DND-41 (cell line): ENCODE measurements at regions not wholly inside any gene's neighbourhood (a gene's known extent, or its start where the extent isn't known, plus 50 kb on each side); places are given as distances from the start of the nearest gene placed in this dataset.

Experiments used
- ATAC-seq: fragments of 200-7000 bp; cut with Tn5 transposase; 3 replicates; pipeline ENCODE4 v1.9.1; 2021; ENCODE audit warnings: low read depth; ENCODE audit not compliant: insufficient read depth
- DNase-seq: peaks from one replicate; pipeline ENCODE4 v3.0.0-alpha.2; 2020
- H2AFZ ChIP-seq: 2 replicates; pipeline ENCODE4 v1.6.0; 2012; ENCODE audit warnings: low read depth, low read length
- H3K27ac ChIP-seq: 2 replicates; pipeline ENCODE4 v1.5.1; 2012; ENCODE audit warnings: low read length, inconsistent platforms
- H3K27me3 ChIP-seq: fragments of 200-600 bp; sonication (generic); 2 replicates; pipeline ENCODE4 v1.6.0; 2012; ENCODE audit warnings: low read length, mild to moderate bottlenecking, inconsistent platforms; ENCODE audit not compliant: insufficient read depth, poor library complexity
- H3K36me3 ChIP-seq: 2 replicates; pipeline ENCODE4 v1.5.1; 2012; ENCODE audit warnings: low read length, inconsistent platforms; ENCODE audit not compliant: insufficient read depth
- H3K4me1 ChIP-seq: 2 replicates; pipeline ENCODE4 v1.5.1; 2012; ENCODE audit warnings: mild to moderate bottlenecking, low read length; ENCODE audit not compliant: insufficient read depth
- H3K4me2 ChIP-seq: 2 replicates; pipeline ENCODE4 v1.6.0; 2012; ENCODE audit warnings: mild to moderate bottlenecking, moderate library complexity, low read length, inconsistent platforms; ENCODE audit not compliant: insufficient read depth
- H3K4me3 ChIP-seq, 2 experiments: fragments of 200-600 bp in 1 of 2; shearing (Covaris generic) in 1 of 2; 2 replicates each; pipeline ENCODE4 v1.5.1; 2012 to 2016; ENCODE audit warnings: inconsistent platforms in 2 of 2, low read length in 2 of 2, mild to moderate bottlenecking in 2 of 2, low read depth in 1 of 2, moderate library complexity in 1 of 2
- H3K79me2 ChIP-seq: 2 replicates; pipeline ENCODE4 v1.6.0; 2012; ENCODE audit warnings: low read length, inconsistent platforms; ENCODE audit not compliant: insufficient read depth
- H3K9ac ChIP-seq: 2 replicates; pipeline ENCODE4 v1.6.0; 2012; ENCODE audit warnings: low read depth, mild to moderate bottlenecking, inconsistent platforms, low read length, moderate library complexity
- H3K9me3 ChIP-seq: 2 replicates; pipeline ENCODE4 v1.5.1; 2012; ENCODE audit warnings: low read length, moderate library complexity, mild to moderate bottlenecking, inconsistent platforms; ENCODE audit not compliant: insufficient read depth, severe bottlenecking
- H4K20me1 ChIP-seq: 2 replicates; pipeline ENCODE4 v1.6.0; 2012; ENCODE audit warnings: low read length; ENCODE audit not compliant: insufficient read depth
- EZH2 ChIP-seq: IDR thresholded peaks from 3 replicates; pipeline ENCODE4 v1.6.1; 2012; ENCODE audit warnings: borderline replicate concordance, low read depth, mild to moderate bottlenecking, moderate library complexity, low read length, inconsistent platforms; ENCODE audit not compliant: severe bottlenecking
- TF ChIP-seq, protein P1 (sequence below): IDR thresholded peaks from 2 replicates; pipeline ENCODE4 v1.5.1; 2012; ENCODE audit warnings: borderline replicate concordance, low read length, moderate library complexity, mild to moderate bottlenecking; ENCODE audit not compliant: poor library complexity, severe bottlenecking; ENCODE audit errors: extremely low read depth

DNA sequence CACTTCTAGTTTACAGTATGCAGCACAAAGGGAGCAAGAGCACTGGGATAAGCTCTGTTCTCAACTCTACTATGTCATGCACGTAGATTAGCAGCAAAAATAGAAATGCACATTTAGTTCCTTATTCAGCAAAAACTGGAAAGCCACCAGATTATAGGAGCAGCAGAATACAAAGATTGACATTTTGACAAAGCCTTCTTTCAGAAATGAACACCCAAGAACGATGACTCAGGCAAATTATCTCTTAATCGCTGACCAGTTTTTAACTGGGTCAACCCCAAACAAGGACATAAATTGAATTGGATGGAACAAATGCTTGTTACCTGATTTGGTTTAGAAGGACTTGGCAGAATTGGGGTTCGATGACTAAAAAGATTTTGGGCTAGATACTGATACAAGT, 775.3 kb upstream of the HS3ST1 start:
- Histone ChIP-seq H3K4me1 (no peaks in the 10 kb centered on the region), H3K79me2 (no peaks in the 10 kb centered on the region), H4K20me1 (no peaks in the 10 kb centered on the region), H3K4me3 (no peak overlapping the region), H3K27me3 (no peaks in the 10 kb centered on the region), H3K36me3 (no peaks in the 10 kb centered on the region), H2AFZ (no peak overlapping the region), H3K27ac (no peak overlapping the region), H3K9ac (no peak overlapping the region), H3K4me2 (no peak overlapping the region), H3K9me3 (no peaks in the 10 kb centered on the region)
- no peak for TF ChIP-seq EZH2
- TF ChIP-seq, protein P1, sequence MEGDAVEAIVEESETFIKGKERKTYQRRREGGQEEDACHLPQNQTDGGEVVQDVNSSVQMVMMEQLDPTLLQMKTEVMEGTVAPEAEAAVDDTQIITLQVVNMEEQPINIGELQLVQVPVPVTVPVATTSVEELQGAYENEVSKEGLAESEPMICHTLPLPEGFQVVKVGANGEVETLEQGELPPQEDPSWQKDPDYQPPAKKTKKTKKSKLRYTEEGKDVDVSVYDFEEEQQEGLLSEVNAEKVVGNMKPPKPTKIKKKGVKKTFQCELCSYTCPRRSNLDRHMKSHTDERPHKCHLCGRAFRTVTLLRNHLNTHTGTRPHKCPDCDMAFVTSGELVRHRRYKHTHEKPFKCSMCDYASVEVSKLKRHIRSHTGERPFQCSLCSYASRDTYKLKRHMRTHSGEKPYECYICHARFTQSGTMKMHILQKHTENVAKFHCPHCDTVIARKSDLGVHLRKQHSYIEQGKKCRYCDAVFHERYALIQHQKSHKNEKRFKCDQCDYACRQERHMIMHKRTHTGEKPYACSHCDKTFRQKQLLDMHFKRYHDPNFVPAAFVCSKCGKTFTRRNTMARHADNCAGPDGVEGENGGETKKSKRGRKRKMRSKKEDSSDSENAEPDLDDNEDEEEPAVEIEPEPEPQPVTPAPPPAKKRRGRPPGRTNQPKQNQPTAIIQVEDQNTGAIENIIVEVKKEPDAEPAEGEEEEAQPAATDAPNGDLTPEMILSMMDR, result no peak
- DNase-seq (no peak), ATAC-seq (no peak)

DNA sequence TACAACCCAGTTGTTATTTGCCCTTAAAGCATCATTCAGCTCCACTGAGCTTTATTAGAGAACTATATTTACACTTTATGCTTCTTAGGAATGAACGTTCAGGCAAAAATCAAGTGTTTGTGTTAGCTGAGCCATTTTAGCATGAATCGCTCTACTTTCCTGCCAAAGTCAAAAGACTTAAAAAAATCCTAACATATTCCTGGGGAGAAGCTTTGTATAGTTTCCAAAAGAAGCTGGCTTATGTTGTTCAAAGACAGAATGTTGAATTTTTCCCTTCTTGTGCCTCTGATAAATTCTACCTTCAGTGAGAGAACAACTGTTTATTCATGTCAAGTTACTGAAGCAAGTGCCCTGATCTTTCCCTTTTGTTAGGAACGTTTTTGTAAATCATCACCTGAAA, 771.5 kb upstream of the HS3ST1 start:
- Histone ChIP-seq H3K79me2 (no peaks in the 10 kb centered on the region), H3K4me2 (no peak overlapping the region), H2AFZ (no peak overlapping the region), H3K9ac (no peak overlapping the region), H4K20me1 (no peaks in the 10 kb centered on the region), H3K27me3 (no peaks in the 10 kb centered on the region), H3K27ac (no peak overlapping the region), H3K4me3 (no peak overlapping the region), H3K4me1 (no peaks in the 10 kb centered on the region), H3K9me3 (no peaks in the 10 kb centered on the region), H3K36me3 (no peaks in the 10 kb centered on the region)
- no peak for DNase-seq
- ATAC-seq, result no peak
- TF ChIP-seq EZH2, result no peak
- TF ChIP-seq, protein P1, result no peak

DNA sequence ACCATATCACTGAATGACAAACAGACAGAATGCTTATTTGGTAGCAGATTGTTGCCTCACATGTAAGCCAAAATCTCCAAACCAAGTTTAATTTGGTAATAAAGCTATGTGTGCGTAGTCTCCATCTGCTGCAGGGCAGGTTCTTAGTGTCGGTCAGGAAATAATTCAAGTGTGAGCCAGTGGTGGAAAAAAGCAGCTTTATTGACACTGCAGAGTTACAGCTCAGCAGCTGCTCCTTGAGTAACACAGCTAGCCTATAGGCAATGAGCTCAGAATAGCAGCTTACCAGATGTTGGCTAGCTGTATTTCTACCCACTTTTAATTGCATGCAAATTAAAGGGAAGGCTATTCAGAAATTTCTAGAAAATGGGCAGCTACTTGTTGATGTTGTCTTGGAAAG, 757.8 kb upstream of the HS3ST1 start:
- Histone ChIP-seq H3K27me3 (no peaks in the 10 kb centered on the region), H3K4me1 (no peaks in the 10 kb centered on the region), H3K4me2 (no peak overlapping the region), H3K4me3 (no peak overlapping the region), H3K27ac (no peak overlapping the region), H3K9me3 (no peaks in the 10 kb centered on the region), H3K79me2 (no peaks in the 10 kb centered on the region), H3K9ac (no peak overlapping the region), H3K36me3 (no peaks in the 10 kb centered on the region), H4K20me1 (no peaks in the 10 kb centered on the region), H2AFZ (no peak overlapping the region)
- ATAC-seq (no peak), DNase-seq (no peak)
- TF ChIP-seq, protein P1, result no peak
- no peak for TF ChIP-seq EZH2
